SK-MEL-5 (cell line): ENCODE measurements at regions not wholly inside any gene's neighbourhood (a gene's known extent, or its start where the extent isn't known, plus 50 kb on each side); places are given as distances from the start of the nearest gene placed in this dataset.
"Not testable (repeated sequence)": the region's sequence is repeated elsewhere in the genome, so short reads cannot be mapped to it uniquely, and the experiment has no call there.

ENCODE experiments used
- DNase-seq: peaks from one replicate; pipeline ENCODE4 v3.0.0-alpha.2; 2016; ENCODE audit warnings: low read depth, low spot score
- in situ Hi-C: cut with HindIII; loops from 2 replicates; pipeline ENCODE4 v1.10.0; 2016; ENCODE audit warnings: low sequenced_read_pairs, high pct_unique_total_duplicates, low pct_unique_long_range_greater_than_20kb

DNA sequence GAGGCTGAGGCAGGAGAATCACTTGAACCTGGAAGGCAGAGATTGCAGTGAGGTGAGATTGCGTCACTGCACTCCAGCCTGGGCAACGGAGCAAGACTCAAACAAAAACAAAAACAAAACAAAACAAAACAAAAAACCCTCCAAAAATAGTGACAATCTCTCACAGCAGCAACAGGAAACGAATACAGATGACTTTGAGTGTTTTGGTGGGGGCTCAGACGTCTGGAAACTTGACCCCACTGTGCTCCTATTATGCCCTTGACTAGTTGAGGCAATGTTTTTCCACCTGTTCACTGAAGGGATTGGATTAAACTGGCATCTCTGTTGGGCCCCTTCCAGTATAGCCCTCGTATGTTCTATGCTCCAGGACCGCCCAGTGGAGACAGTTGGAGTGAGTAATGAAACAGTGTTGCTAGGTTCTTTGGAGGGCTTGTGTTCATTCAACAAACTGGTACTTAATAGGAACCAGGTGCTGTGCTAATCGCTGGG, 167.0 kb downstream of the UTP18 start:
- in situ Hi-C loops, result no loop called here
- no peak for DNase-seq

DNA sequence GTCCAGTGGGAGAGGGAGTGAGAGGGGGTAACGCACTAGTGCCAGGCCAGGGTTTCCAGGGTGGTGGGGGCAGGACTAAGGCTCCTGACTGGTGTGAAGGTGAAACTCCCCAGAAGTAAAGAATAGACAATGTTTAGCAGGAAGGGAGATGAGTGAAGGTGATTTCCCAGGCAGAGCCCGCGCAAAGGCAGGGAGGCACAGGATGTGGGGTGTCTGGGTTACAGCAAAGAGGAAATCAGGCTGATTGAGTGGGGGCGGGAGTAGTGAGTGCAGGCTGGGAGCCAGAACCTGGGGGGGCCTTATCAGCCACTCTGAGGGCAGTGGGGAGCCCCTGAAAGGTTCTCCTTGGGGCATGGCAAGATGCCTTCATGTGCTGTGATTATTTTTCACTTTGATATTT, 167.5 kb downstream of the UTP18 start:
- no peak for DNase-seq
- in situ Hi-C loops, result no loop called here

DNA sequence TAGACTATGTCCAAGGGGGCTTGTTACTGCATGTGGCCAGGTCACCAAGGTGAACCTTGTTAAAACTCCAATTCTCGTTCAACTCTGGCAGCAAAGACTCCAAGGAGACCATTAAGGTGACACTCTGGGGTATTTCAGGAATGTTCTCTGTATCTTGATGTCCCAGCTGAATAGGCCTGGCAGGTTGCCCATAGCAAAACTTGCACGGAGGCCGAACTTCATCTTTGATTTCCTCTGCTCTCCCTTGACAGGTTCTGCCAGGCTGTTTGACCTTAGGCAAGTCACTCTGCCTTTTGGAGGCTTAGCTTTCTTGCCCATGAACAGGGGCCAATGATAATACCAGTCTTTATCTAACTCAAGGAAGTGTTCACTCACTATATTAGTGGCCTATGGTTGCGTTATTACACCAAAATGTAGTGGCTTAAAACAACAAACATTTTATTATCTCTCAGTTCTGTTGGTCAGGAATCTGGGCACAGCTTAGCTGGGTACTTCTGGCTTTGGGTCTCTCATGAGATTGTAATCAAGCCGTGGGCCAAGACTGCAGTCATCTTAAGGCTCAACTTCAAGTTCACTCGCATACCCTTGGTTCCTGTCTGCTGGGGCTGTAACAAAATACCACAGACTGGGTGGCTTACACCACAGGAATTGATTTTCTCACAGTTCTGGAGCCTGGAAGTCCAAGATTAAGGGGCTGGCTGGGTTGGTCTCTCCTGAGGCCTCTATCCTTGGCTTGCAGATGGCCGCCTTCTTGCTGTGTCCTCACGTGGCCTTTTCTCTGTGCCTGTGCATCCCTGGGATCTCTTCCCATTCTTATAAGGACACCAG, 168.5 kb downstream of the UTP18 start:
- in situ Hi-C loops, result no loop called here
- no peak for DNase-seq

- DNase-seq, in situ Hi-C loops: not testable (repeated sequence)
Measured at GRCh38 chr17:51429938-51430337, 169.6 kb downstream of the UTP18 start.

DNA sequence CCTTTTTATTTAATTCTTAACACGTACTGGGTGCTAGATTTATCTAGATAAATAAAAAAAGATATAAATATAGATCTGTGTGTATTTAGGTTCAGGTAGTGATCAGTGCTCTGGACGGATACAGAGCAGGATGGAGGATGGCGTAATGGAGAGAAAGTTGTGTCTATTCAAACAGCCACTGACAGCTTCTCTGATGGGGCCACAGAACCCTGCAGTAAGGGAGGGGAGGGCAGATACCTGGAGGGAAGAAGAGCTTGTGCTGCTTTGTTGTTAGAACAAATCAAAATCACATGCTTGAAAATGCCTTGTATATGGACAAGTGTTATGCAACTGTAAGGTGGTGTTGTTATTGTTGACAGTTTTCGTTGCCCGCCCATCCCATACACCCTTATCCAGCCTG, 170.2 kb downstream of the UTP18 start:
- no peak for DNase-seq
- in situ Hi-C loops, result no loop called here

DNA sequence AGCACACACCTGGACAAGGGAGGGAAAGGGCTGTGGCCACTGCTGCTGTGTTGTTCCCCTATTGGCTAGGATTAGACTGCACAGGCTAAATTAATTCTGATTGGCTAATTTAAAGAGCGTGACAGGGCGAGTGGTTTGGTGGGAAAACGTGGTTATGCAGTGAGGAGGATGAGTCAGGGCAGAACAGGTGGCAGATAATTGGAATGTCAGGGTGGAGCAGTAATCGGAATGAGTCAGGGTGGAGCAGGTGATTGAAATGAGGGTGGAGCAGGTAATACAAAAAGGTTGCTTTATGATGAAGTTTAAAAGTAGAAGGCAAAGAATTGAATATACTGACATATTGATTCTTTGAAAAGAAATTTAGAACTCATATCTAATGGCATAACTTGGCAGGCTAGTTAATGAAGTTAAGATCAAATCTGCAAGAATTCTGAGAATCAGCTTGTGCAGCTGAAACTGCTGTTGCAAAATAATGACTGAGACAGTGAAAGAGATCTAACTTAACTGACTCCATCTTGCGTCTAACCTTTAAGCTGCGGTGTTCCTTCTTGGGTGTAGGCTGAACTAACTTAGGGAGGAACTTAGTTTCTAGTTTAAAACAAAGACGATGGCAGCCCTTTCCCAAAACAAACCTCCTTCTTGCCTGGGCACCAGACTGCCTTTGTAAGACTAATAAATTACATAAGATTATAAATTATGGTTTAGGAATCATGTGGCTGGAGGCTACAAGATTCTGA, 174.3 kb downstream of the UTP18 start:
- in situ Hi-C loops, result no loop called here

DNA sequence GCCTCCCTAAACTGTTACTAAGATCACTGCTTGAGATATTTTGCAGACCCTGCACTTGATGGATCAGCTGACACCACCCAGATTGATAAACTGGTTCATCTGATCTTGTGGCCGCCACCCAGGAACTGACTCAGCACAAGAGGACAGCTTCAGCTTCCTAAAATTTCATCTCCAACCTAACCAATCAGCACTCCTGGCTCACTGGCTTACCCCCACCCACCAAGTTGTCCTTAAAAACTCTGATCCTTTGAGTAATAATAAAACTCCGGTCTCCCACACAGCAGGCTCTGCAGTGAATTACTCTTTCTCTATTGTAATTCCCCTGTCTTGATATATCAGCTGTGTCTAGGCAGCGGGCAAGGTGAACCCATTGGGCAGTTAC, 174.8 kb downstream of the UTP18 start:
- in situ Hi-C loops, result no loop called here
- DNase-seq, result no peak

More for the DNA sequence above, 174.3 kb downstream of the UTP18 start:
- peak; percentile 22 for DNase-seq

DNA sequence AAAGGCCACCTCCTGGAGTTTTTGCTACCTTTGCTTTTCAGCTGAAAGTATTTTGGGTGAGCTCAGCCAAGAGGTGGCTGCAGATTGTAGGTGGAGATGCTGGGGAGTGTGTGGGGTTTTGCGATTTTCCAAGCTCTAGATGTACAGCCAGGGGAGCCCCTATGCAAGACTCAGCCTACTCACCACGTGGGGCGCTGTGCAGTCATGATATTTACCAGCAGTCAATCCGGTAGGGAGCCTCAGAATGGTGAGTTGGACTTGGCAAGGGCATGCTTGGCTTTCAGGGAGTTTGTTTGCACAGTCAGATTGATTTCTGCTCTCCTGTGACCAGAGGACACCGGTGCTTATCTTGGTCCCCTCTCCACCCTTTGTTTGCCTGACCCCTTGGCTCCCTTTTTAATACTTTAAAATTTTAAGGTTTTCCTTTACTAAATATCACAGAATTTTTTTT, 175.3 kb downstream of the UTP18 start:
- in situ Hi-C loops, result no loop called here
- DNase-seq, result peak; percentile 89

DNA sequence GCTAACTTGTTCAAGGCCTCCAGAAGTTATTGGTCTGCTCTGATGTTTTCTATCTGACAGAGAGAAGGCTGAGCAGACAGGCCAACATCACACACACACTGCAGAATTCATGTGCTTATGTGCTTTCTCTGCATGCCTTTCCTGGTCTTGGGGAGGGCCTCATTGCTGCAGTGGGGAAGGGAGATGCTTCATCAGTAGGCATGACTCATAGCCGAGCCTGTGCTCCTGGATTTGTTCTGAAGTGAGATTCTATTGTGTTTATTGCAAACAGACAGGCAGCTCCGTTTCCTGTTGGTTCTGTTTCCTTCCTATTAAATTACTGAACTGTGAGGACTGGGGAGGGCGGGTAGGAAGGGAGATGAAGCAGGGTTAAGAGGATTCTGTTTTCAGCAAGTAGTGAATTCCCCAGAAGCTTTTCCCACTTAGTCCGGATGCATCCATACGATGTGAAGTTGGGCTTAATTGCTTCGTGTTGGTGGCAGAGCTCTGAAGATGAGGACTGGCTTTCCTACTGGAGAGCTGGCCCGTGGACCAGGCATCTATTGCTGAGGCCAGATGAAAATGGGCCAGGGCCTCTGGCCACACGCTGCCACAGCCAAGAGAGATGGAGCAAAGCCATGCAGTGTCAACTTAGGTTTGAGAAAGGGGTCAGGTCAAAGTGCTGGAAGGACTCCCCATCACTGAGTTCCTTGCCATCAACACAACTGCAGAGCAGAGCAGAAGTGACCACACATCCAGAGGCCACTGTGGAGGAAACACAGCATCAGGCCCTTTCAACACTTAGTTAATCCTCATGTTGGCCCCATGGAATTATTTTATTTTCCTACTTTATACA, 179.3 kb downstream of the UTP18 start:
- in situ Hi-C loops, result no loop called here
- DNase-seq, result no peak

DNA sequence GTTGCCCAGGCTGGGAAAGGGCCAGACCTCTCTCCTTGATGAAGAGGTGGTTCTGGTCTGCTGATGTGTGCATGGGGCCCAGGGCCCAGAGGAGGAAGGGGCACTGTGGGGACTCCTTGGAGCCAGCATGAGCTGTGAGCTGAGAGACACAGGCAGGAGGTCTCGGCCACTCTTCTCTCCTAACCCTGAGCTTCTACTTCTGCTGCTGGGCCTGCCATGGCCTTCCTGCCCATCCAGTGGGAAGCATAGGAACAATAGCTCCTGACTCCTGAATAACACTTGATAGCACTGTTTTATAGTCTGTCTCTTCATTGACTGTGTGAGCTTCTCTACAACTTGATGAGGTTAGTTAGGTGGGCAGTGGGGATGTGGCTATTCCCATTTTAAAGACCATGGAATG, 181.1 kb downstream of the UTP18 start:
- in situ Hi-C loops, result no loop called here
- no peak for DNase-seq

DNA sequence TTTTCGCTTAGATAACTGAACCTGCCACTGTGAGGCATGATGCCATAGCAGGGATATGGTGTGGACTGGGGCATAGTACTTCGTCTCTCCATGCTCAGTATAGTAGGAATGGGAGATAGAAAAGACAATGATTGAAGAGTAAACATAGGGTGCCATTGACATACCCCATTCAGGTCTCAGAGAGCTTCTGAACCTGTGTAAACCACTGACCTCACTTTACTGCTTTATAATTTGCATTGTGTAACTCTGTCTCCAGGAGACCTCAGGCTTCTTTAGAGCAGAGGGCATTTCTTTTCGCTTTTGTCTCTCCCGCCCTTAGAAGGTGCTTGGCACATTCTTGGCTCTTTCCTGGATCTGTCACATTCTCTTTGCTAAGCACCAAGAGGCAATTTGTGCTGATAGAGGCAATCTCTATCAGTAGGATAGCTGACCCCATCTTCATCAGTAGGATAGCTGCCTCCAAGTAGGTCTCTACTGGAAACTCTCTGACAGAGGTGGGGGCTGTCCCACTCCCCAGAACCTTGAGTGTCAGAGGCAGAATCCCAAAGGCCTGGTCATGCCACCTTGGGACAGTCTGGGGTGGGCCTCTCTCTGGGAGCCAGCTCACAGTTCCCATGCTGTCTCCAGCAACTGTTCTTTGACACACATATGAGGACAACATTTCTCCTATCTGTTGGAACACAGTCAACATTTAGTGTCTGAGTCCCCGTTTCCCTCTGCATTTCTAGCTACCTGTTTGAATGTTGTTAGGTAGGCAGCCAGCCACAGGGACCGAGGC, 181.9 kb downstream of the UTP18 start:
- no peak for DNase-seq
- in situ Hi-C loops, result no loop called here

- in situ Hi-C loops, result no loop called here
Measured at GRCh38 chr17:51443646-51444045, 183.3 kb downstream of the UTP18 start.

DNA sequence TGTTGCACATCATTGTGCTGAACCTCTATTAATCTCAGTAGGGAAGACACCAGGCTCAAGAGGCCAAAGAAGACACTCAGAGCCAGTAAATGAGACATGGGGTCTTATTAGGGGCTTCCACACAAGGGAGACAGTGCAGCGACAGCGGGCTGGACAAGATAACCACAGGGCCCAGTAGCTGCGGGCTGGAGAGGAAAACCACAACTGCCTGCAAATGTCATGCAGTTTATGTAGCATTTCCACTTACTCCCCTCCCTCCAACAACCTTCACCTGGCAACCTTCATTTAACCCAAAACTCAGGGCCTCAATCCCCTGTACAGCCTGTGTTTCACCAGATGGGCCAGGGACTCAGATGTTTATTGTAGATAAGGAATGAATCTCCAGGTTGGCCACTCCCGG, 185.6 kb downstream of the UTP18 start:
- DNase-seq, result no peak
- in situ Hi-C loops, result no loop called here

More at GRCh38 chr17:51443646-51444045, 183.3 kb downstream of the UTP18 start:
- no peak for DNase-seq

DNA sequence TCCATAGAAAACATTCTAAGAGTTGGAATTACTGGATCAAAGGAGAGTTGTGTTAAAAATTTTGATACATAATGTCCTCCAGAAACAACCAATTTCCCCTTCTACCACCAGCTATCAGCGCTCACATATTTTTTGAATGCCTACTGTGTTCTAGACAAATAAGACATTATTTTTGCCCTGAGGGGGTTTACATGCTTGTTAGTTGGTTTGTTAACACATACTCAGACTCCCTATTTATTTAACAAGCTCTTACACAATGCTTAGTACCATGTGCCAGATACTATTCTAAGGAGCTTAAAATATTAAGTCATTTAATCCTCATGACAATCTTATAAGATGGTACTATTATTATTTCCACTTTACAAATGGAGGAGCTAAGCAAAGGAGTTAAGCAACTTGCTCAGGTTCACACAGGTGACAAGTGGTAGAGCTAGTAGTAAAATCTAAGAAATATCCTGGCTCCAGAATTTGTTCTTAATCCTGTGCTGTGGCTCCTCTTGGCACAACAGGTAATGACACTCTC, 194.2 kb downstream of the UTP18 start:
- in situ Hi-C loops, result no loop called here
- DNase-seq, result no peak

- no peak for DNase-seq
- in situ Hi-C loops, result no loop called here
Measured at GRCh38 chr17:51455211-51455610, 194.9 kb downstream of the UTP18 start.

- in situ Hi-C loops, result no loop called here
- no peak for DNase-seq
Measured at GRCh38 chr17:51455931-51456330, 195.6 kb downstream of the UTP18 start.

DNA sequence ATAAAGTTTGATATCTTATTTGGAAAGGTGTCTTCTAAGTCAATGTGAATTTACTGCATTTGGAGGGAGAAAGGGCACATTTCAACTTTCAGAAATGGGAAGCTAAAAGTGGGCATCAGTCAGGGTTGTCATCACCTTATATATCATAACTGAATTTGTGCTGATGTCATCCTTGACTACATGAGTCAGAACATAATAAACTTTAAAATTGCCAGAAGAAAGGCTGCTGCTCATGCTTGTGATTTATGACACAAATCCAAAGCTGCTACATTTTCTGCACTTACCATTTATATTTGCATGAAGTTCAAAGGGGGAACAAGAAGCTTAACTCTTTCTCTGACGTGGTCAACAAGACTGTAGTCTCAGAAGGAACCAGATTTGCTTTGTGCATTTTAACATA, 196.6 kb downstream of the UTP18 start:
- in situ Hi-C loops, result no loop called here

More for the DNA sequence above, 196.6 kb downstream of the UTP18 start:
- DNase-seq, result no peak
